GM21515 (cell line): ENCODE measurements at regions not wholly inside any gene's neighbourhood (a gene's known extent, or its start where the extent isn't known, plus 50 kb on each side); places are given as distances from the start of the nearest gene placed in this dataset.

Experiments used
- ATAC-seq: cut with Tn5 transposase; IDR thresholded peaks from one replicate; pipeline ENCODE4 v1.9.1; 2021; ENCODE audit not compliant: unreplicated experiment

- ATAC-seq = no peak
These were observed 184.7 kb upstream of the PRICKLE1 start for GRCh38 chr12:42774238-42774637.

GRCh38 chr12:42770261-42770660, 180.7 kb upstream of the PRICKLE1 start:
- ATAC-seq = no peak

GRCh38 chr12:42769455-42769854, 179.9 kb upstream of the PRICKLE1 start:
- ATAC-seq = no peak

- no peak for ATAC-seq
These were observed 178.5 kb upstream of the PRICKLE1 start for GRCh38 chr12:42767998-42768397.

DNA sequence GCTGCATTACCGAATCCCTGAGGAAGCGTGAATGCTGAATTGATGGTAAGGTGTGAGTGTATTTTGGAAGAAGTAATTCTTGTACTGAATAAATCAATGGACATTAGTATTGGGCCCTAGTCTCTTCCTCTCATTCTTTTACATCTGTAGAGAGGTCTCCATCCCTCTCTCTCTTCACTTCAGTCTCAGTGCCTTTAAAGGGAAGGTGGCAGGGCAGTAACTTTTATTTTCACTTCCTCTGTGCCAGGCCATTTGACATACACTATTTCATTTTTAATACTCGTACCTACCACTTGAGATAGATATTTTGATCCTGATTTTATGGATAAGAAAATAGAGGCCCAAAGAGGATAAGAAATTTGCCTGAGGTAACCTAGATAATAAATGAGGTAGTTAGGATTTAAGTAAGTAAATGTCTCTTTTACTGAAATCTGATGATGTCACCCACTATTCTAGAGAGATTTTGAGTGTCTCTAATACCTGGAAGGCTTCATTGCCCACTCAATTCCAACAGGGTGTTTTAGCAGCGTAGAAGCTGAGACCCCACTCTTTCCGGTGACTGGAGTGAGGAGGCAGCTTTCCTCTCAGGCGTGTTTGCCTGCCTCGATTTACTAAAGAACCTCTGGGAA, 177.9 kb upstream of the PRICKLE1 start:
- ATAC-seq = no peak

DNA sequence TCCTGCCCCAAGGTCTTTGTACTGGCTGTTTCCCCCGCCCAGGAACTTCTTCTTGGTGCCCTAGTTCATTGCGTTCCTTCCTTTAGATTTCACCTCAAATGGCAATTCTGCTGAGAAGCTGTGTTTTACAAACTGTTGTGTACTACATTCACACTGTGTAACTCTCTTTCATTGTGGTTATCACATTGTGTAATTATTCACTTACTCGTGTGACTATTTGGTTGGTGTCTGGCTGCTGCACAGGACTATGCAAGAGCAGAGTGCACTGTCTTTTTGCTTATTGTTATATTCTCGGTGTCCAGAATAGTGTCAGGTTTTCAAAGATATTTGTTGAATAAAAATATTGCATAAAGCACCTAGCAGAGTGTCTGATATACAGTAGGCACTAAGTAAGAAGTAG, 177.2 kb upstream of the PRICKLE1 start:
- no peak for ATAC-seq

- ATAC-seq = no peak
These were observed 176.5 kb upstream of the PRICKLE1 start for GRCh38 chr12:42766026-42766425.

DNA sequence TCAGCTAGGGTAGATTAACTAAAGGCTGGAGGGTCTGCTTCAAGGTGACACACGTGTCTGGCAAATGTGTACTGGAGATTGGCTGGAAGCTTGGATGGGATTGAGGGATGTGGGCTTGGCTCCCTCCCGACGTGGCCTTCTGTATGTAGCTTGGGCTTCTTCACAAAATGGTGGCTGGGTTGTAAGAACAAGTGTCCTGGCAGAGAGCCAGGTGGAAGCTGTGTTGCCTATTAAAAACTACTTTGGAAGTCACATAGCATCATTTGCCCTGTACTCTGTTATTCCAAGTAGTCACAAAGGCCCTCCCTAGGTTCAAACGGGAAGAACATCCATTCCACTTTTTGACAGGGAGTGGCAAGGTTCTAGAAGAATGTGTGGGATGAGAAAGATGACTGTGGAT, 174.1 kb upstream of the PRICKLE1 start:
- no peak for ATAC-seq

GRCh38 chr12:42762395-42762925, 172.9 kb upstream of the PRICKLE1 start:
- ATAC-seq = no peak

- no peak for ATAC-seq
These were observed 172.2 kb upstream of the PRICKLE1 start for GRCh38 chr12:42761601-42762350.

GRCh38 chr12:42761086-42761485, 171.5 kb upstream of the PRICKLE1 start:
- no peak for ATAC-seq

DNA sequence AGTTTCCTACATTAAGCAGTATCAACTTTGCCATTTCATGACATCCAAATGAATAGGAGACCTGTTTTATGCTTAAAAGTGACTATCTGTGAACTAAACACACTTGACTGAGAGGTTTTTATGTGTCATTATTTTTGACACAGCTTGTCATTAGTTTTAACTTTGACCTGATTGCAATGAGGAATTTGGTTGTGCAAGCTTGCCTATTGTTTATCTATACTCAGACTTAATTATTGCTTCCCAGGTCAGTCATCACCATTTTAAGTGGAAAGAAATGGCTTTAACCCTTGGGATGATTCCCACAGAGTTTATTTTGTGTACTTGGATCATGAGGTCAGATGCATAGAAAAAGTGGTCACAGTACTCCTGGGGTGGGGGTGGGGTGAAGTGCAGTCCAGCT, 171.0 kb upstream of the PRICKLE1 start:
- ATAC-seq = no peak

DNA sequence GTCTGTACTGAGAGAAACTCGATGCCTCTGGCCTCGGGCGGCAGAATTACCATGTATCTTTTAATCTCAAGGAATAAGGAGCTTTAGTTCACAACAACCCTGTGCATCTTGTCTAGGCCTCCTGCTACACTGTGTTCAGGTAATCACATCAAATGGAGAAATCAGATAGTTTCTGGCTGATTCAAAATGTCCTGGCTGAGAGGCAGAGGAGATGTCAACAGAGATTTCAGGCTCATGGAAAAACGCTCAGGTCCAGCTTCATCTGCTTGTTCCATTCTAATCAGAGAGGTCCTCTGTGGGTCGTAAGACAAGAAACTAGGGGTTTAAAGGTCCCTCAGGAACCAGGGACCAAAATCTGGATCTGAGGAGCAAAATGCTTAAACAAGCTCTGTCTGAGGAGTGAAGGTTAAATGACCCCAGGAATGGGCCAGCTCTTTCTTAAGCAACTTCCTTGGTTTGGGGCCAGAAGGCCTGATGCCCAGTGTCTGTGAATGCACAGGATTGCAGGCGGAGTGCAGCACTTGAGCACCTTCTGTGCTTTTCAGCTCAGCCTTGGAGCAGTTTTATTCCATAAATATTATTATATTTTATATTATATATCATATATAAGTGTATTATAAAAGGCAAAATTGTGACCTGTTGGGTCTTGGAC, 170.2 kb upstream of the PRICKLE1 start:
- ATAC-seq = no peak

DNA sequence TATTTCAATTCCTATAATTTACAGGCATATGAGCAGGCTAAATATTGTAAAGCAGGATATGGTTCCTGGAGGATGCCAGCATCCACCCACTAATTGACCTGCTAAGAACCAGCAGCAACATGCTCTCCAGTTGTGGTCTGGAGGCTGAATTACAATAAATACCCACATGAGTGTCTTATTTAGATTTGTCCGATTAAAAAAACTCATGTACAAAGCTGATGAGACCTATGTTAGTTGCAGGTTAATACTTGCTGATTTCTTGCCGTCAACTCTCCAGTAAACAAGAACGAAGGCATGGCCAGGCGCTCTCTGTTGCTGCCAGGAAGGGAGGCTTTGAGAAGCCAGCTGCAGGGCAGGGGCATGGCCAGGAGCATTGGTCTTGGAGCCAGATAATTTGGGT, 169.3 kb upstream of the PRICKLE1 start:
- no peak for ATAC-seq

DNA sequence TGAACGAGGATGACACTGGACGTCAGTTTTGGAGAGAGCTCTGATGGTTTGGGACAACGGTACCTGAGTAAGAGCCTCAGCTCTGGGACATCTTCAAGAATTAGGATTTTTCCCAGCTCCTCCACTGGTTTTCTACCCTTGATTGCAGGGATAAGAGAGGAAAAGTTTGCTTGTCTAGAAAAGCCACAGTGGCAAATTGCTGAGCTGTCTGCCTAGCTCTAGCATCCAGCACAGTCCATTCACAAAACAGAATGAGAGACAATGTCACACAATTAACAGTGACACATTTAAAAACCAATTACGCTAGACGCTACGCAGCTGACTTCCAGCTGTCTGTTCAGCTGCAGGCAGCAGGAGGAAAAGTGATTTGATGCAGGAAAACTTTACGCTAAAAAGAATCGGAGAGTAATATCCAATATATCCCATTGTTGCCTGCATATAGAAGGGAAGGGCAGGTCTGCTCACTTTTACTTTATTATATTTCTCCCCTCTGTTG, 168.1 kb upstream of the PRICKLE1 start:
- no peak for ATAC-seq

- ATAC-seq = no peak
These were observed 167.5 kb upstream of the PRICKLE1 start for GRCh38 chr12:42756841-42757623.

DNA sequence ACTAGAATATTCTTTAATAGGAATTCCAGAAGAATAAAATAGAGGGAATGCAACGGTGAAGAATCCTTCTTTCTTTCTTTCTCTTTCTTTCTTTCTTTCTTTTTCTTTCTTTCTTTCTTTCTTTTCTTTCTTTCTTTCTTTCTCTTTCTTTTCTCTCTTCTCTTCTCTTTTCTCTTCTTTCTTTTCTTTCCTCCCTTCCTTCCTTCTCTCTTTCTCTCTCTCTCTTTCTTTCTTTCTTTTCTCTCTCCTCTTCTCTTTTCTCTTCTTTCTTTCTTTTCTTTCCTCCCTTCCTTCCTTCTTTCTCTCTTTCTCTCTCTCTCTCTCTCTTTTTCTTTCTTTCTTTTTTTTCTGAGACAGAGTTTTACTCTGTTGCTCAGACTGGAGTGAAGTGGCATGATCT, 160.8 kb upstream of the PRICKLE1 start:
- no peak for ATAC-seq

- ATAC-seq = no peak
These were observed 159.7 kb upstream of the PRICKLE1 start for GRCh38 chr12:42749239-42749638.

DNA sequence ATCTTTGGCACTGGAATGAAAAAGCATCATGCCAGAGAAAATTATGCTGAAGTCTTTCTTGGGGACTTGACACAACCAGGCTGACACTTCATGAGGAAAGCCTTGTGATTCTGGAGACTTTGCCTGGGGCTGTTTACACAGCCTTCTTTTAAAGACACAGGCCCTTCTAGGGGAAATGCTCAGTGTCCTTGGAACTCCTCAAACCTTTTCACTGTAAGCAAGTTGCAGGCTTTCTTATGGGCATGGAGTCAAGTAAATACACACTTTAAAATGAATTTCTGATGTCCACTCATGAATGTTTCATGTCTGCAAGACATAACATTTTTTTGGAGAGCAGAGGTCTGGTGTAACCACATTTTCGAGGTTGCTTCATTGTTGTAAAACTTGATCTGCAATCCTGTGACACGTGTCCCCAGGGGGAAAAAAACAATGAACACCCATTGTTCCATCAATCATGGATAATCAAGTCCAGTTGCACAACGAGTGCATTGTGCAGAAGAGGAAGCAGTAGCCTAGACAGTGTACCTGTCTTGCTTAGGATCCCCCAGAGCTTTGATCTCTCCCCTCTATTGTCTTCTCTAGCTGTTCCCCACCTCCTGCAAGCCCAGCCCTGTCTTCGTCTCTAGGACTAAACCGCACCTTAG, 155.1 kb upstream of the PRICKLE1 start:
- no peak for ATAC-seq

DNA sequence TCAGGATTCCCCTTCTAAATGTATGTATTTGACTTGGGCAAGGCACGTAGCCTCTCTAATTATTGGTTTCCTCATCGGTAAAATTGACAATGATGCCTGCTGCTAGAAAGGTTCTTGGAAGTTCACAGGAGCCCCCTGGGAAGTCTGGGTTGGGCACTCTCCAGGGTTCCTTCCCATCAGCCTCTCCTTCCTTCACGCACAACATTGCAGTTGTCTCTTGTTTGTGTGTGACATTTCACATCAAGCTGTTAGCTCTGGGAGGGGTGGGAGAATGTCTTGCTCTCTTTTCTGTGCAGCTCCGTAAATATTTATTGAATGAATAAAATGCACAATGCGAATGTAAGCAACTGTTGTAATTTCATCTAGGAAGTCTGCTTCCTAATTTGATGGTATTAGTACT, 153.2 kb upstream of the PRICKLE1 start:
- no peak for ATAC-seq
